Gastrocnemius medialis (tissue), 4 donors: ENCODE measurements at regions not wholly inside any gene's neighbourhood (a gene's known extent, or its start where the extent isn't known, plus 50 kb on each side); places are given as distances from the start of the nearest gene placed in this dataset.

Source experiments
- CTCF ChIP-seq, 5 experiments: fragments of 450-650 bp in 3 of 5; fragments of 200-600 bp in 2 of 5; sonication (generic) in 2 of 5; IDR thresholded peaks in 4 of 5; conservative IDR thresholded peaks in 1 of 5; 1 replicate in 4 of 5; 2 replicates in 1 of 5; pipeline ENCODE4 v1.5.1; 2016 to 2019; ENCODE audit warnings: antibody characterized with exemption in 5 of 5, mild to moderate bottlenecking in 3 of 5, moderate library complexity in 3 of 5
- POLR2A ChIP-seq, 2 donors: fragments of 450-650 bp; IDR thresholded peaks; one replicate each; pipeline ENCODE4 v1.6.1; 2017; ENCODE audit warnings: antibody characterized with exemption in 2 of 2, mild to moderate bottlenecking in 2 of 2, moderate library complexity in 2 of 2

DNA sequence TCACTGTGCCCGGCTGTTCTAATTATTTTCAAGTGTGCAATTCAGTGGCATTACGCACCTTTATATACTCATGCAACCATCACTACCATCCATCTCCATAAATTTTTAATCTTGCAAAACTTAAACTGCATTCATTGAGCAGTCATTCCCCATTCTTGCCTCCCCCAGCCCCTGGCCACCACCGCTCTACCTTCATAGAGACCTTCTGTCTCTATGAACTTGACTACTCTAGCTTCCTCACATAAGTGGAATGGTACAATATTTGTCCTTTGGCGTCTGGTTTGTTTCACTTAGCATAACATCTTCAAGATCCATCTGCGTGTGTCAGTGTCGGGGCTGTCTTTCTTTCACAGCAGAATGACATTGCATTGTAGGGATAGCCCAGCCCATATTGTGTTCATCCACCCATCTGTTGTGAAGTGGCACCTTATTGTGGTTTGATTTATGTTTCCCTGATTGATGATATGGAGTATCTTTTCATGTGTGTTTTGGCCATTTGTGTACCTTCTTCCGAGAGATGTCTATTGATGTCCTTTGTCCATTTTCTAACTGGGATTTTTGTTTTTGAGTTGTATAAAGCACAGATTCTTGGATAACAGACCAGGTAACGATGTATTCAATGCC is 64.8 kb upstream of the FLT1 start:
- TF ChIP-seq CTCF (IDR thresholded peaks at IDR 0.05 in 4 of 5, conservative IDR thresholded peaks at IDR 0.05 in 1 of 5), result no peak
- TF ChIP-seq POLR2A (IDR thresholded peaks at IDR 0.05), result no peak
